ENCODE measurements at regions not wholly inside any gene's neighbourhood (a gene's known extent, or its start where the extent isn't known, plus 50 kb on each side); places are given as distances from the start of the nearest gene placed in this dataset.

- no peak for TF ChIP-seq CTCF (IDR thresholded peaks at IDR 0.05)
- TF ChIP-seq POLR2A (IDR thresholded peaks at IDR 0.05) = no peak
These were observed 295.7 kb downstream of the CDC5L start for GRCh38 chr6:44682987-44683779.

Data from vagina (tissue), 2 donors.